DMS153 (cell line): ENCODE measurements at regions not wholly inside any gene's neighbourhood (a gene's known extent, or its start where the extent isn't known, plus 50 kb on each side); places are given as distances from the start of the nearest gene placed in this dataset.
"Not testable (repeated sequence)": the region's sequence is repeated elsewhere in the genome, so short reads cannot be mapped to it uniquely, and the experiment has no call there.

Experiments
- DNase-seq: peaks from one replicate; lab custom pipeline; 2025; lab: John Stamatoyannopoulos, UW

DNA sequence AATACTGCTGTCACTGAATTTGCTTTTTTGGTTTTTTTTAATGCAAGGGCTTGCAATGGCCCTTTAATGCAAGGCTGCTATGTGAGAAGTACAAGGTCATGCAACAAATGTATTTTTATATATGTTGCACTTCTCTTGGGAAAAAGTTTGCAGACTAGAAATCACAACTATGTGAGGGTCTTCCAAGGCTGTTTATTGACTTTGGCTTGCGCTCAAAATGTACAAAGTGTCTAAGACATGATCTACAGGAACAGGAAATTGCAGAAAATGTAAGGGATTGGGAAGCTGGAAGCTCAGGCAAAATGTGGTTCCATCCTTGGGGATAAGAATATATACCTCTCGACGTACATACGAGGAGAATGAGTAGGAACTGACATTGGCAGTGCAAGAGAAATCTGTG is 92.2 kb upstream of the F13A1 start:
- DNase-seq, result no peak

GRCh38 chr6:6414931-6415330 is 94.5 kb upstream of the F13A1 start:
- no peak for DNase-seq

- no peak for DNase-seq
These were observed 97.0 kb upstream of the F13A1 start for GRCh38 chr6:6417475-6417874.

- no peak for DNase-seq
These were observed 98.0 kb upstream of the F13A1 start for GRCh38 chr6:6418421-6418820.

DNA sequence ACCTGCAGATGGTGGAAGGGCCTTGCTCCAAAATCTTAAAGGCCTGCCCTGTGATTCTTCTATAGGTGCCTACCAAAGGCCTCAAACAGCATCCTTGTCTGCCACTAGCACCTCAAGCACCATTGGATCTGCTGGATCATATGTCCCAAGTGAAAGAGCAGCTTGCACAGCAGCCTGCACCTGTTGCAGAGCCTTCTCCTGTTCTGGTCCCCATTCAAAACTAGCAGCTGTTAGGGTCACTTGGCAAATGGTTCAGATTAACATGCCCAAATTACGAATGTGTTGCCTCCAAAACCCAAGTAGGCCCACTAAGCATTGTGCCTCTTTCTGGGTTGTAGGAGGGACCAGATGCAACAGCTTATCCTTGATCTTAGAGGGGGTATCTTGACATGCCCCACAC is 99.6 kb upstream of the F13A1 start:
- no peak for DNase-seq

- no peak for DNase-seq
These were observed 113.7 kb upstream of the F13A1 start for GRCh38 chr6:6434151-6434550.

DNA sequence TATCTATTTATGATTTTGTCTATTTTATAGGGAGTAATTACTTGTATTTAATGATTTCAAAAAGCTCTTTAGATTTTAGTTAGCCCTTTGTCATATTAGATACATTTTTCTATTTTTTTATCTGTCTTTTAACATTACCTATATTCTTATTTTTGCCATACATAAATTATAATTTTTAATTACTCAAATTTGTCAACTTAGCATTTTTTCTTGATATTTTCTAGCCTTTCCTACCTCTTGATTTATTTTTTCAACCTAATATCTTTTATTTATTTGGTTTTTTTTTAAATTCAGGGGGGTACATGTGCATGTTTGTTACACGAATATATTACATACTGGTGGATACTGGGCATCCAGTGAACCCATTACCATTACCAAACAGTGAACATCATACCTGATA is 114.3 kb upstream of the F13A1 start:
- no peak for DNase-seq

GRCh38 chr6:6436366-6436765 is 115.9 kb upstream of the F13A1 start:
- DNase-seq, result no peak

DNA sequence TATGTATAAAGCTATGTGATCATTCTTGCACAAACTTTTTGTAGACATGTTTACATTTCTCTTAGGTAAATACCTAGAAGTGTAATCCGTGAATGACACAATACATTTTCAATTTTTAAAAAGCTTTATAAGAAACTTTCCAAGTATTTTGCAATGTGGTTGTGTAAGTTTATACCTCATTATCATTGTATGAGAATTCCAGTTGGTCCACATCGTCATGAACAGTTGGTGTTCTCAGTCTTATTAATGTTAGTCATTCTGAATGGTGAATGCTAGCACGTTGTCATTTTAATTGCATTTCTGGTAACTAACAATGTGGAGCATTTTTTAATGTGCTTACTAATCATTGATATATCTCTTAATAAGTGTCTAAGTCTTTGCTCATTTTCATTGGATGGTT is 116.5 kb upstream of the F13A1 start:
- DNase-seq, result no peak

DNA sequence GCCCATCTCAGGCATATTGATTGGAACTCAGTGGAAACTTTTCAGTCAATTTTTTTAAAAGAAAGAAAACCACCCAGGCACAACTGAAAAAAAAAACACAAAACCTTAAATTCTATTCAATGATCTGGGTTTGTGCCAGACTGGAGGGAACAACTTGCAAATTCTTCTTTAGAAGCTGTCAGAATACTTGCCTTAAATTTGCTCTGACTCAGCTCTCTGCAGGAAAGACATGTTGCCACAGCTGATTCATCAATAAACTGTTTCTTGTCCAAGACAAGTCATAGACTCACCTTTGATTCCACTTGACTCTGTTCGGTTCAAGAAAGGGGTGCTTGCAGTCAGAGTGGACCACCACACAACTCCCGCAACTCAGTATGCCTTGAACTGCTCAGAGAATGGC is 117.8 kb upstream of the F13A1 start:
- no peak for DNase-seq

- no peak for DNase-seq
These were observed 119.3 kb upstream of the F13A1 start for GRCh38 chr6:6439778-6440177.

- no peak for DNase-seq
These were observed 131.5 kb upstream of the F13A1 start for GRCh38 chr6:6452002-6452401.

DNA sequence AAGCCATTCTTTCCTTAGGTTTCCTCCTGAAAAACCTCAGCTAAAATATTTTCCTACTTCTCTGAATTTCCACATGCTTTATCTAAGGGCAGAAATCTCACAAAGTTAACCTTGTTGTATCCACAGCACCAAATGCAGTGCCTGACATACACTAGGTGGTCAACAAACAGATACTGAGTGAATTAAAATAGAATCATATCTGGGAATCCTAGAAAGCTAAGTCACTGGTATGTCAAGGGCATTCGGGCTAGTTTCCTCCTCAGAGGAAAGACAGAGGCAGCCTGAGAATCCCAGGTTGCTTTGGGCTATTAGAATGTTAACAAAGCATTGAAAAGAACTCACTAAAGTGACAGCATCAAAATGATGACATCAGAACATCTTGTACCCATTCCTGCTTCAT is 132.7 kb upstream of the F13A1 start:
- DNase-seq, result no peak

DNA sequence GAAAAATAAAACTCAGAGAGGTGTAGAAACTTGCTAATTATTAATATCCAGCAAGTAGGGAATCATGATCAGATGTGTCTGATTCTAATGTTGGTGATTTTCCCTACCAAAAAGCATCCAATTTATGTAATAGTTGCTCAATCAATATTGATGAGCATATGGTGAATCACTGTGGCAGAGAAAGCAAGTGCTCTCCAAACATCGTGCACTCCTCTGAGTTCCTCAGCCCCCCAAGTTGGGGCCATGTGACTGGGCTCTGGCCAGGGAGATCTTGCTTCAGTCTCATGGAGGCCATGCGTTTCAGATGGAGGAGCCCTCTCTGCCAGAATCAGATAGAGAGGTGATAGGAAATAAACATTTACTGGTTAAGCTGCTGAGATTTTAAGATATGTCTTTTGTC is 133.2 kb upstream of the LY86 start:
- DNase-seq, result no peak

DNA sequence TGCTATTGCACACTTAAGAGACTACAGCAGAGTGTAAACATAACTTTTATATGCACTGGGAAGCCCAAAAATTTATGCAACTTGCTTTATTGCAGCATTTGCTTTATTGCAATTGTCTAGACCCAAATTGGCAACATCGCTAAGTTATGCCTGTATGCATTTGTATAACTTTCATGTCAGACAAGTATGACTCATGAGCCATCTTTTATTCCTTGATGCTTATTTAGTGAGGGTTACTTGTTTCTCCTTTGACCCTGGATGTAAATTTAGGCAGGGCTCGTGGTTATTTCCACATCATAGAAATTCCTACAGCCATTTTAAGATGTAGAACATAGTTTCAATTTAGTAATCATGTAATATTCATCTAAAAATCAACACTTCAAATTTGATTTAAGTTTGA is 130.3 kb upstream of the LY86 start:
- DNase-seq, result no peak

DNA sequence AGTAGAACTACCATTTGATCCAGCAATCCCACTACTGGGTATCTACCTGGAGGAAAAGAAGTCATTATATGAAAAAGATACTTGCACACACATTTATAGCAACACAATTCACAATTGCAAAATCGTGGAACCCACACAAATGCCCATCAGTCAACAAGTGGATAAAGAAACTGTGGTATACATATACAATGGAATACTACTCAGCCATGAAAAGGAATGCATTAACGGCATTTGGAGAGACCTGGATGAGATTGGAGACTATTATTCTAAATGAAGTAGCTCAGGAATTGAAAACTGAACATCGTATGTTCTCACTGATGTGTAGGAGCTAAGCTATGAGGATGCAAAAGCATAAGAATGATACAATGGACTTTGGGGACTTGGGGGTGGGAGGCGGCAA is 128.6 kb upstream of the LY86 start:
- DNase-seq, result not testable (repeated sequence)

- no peak for DNase-seq
These were observed 128.1 kb upstream of the LY86 start for GRCh38 chr6:6460416-6460815.

DNA sequence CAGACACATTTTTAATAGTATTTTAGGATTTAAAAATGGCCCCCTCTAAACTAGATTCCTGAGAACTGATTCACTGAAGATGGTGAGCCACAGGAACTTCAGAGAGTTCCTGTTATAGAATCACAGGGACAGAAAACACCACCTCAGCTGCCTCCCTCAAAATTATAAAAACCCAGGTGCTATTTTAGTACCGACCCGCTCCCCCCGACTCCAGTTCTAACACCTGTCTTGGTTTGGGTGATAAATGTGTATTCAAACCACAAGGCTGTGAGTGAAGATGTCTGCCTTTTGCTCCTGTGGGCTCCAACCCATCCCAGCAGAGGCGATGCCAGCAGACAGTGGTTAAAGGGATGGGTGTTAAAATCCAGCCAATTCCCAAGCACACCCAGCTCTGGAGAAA is 127.4 kb upstream of the LY86 start:
- no peak for DNase-seq

DNA sequence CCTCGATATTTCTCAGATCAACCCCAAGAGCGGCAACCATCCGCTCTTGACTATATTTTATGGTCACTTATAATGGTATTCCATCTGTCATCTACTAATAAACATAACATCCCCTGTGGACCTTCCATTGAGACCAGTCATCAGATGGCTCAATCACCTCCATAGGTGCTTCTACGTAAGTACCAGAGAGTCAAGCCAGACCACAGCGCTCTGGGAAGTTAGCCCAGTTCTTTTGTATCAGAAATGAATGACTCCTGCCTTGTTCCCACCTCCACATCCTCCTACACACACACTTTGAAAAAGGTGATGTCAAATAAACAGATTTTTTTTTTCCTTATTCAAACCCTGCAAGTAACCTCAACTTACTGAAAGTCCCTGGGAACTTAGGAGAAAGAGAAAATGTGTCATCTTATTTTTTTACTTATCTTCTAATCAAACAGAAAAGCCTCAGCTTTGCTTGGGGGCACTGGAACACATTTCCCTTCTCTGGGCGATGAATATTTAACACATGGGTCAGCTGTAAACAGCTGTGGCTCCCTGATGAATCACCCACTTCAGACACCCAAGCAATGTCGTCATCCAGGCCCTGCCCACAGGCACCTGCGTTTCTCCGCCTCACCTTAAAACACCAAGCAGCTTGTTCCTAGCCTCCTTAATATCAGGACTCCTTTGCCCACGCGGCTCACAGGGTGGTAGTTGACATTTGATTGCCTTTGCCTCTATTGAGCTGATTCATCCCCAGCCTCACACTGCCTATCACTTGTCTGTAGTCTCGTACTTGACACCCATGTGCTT is 121.4 kb upstream of the LY86 start:
- DNase-seq, result no peak

- no peak for DNase-seq
These were observed 119.4 kb upstream of the LY86 start for GRCh38 chr6:6469074-6469473.

DNA sequence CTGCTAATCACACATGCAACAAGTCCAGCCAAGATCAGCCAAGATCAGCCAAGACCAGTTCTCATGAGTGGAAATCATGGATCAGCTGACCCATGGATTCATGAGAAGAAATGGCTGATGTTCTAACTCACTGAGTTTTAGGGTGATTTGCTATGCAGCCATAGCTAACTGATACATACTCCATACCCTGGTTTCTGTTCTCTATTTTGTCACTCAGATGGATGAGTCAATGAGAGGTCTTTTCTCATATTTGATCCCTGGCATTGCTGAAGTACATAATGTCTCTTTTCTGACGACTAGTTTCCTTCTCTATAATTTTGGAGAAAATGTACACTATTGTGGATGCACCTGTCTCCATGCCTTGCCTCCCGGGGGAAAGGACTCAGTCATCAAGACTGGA is 118.4 kb upstream of the LY86 start:
- DNase-seq, result no peak

DNA sequence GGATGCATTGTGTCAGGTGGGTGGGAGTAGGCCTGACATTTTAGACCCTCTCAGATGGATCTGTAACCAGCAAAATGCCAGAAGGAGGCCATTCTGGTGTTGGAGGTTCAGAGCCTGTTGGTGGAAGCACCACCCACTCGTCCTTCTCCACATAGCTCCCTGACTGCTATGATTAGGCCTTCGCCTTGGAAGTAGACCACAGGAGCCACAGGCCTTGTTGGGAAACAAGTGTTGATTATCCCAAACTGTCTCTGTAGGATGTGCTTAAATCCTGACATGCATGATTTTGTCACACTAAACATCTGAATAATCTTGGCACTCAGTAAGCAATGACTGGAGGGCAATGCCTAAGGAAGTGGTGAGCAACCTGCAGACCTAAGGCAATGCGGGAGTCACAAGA is 117.2 kb upstream of the LY86 start:
- DNase-seq, result no peak

- DNase-seq, result no peak
These were observed 114.2 kb upstream of the LY86 start for GRCh38 chr6:6474170-6474920.

DNA sequence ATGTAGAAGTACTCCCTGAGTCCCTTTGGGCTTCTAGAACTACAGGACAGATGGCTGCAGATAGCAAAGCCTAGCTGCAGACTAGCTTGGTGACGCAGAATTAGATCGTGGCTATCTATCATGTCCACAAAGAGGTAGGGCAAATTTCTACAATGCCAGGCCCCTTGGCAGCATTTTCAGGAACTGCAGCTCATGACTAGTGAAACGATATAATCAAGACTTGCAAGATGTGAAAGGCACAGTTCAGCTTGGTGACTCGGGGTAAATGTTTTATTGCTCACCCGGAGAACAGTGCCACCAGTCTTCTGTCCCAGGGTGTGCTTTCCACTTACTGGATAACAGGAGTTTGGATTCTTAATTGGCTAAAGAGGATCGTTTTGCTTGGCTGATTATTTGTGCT is 108.7 kb upstream of the LY86 start:
- DNase-seq, result no peak
